Body of pancreas (tissue), 4 donors: ENCODE measurements at regions not wholly inside any gene's neighbourhood (a gene's known extent, or its start where the extent isn't known, plus 50 kb on each side); places are given as distances from the start of the nearest gene placed in this dataset.
"Not testable (repeated sequence)": the region's sequence is repeated elsewhere in the genome, so short reads cannot be mapped to it uniquely, and the experiment has no call there.

Source experiments
- ATAC-seq: fragments of 150-250 bp; one replicate; pipeline ENCODE4 v1.9.1; 2016
- DNase-seq, 4 donors: peaks; one replicate each; pipeline ENCODE4 v3.0.0-alpha.2; 2019
- H3K27ac ChIP-seq, 4 donors: fragments of 200-600 bp; sonication (generic); 1 replicate in 3 of 4; 2 replicates in 1 of 4; pipeline versions ENCODE4 v1.5.1 to v1.6.1; 2016 to 2019; ENCODE audit warnings: mild to moderate bottlenecking in 1 of 4, mixed read lengths in 1 of 4, moderate library complexity in 1 of 4
- H3K27me3 ChIP-seq, 2 donors: fragments of 200-600 bp; sonication (generic); one replicate each; pipeline ENCODE4 v1.6.0; 2016; ENCODE audit warnings: mild to moderate bottlenecking in 1 of 2
- H3K36me3 ChIP-seq, 2 donors: fragments of 200-600 bp; sonication (generic); replicated peaks in 1 of 2; 2 replicates each; pipeline ENCODE4 v1.5.1; 2016; ENCODE audit warnings: low read depth in 2 of 2; ENCODE audit not compliant: insufficient read depth in 1 of 2
- H3K4me1 ChIP-seq: fragments of 200-600 bp; sonication (generic); one replicate; pipeline ENCODE4 v1.6.0; 2016
- H3K4me3 ChIP-seq, 2 donors: fragments of 200-600 bp; sonication (generic); 1 replicate in 1 of 2; 2 replicates in 1 of 2; pipeline ENCODE4 v1.5.1; 2016 to 2019
- H3K9me3 ChIP-seq, 3 donors: fragments of 200-600 bp; sonication (generic); 1 replicate in 2 of 3; 2 replicates in 1 of 3; pipeline ENCODE4 v1.5.1; 2016
- POLR2A ChIP-seq, 3 donors: fragments of 450-650 bp; IDR thresholded peaks; one replicate each; pipeline ENCODE4 v1.6.1; 2016; ENCODE audit warnings: antibody characterized with exemption in 3 of 3, mild to moderate bottlenecking in 2 of 3
- WGBS, 2 donors: methylation state at CpG; one replicate each; pipeline ENCODE4 v1.1.5; 2017; 5-methylcytosine and 5-hydroxymethylcytosine counted together
- intact Hi-C: fragments of 100-400 bp; cut with DNase I; formaldehyde crosslinking; loops from one replicate; pipeline ENCODE4 v1.15.1; 2023
- TF ChIP-seq, protein P1 (sequence below), 7 experiments: fragments of 450-650 bp in 4 of 7; fragments of 200-600 bp in 3 of 7; sonication (generic) in 3 of 7; IDR thresholded peaks; one replicate each; pipeline ENCODE4 v1.5.1; 2016 to 2019; ENCODE audit warnings: antibody characterized with exemption in 7 of 7

DNA sequence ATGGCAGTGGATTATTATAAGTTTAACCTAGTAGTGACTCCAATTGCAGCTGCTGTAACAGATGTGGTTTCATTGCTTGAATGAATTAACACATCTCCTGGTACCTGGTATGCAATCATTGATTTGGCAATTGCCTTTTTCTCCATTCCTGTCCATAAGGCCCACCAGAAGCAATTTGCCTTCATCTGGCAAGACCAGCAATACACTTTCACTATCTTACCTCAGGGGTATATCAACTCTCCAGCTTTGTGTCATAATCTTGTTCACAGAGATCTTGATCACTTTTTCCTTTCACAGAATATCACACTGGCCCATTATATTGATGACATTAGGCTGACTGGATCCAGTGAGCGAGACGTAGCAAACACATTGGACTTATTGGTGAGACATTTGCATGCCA is 128.7 kb upstream of the ZC3H12C start:
- no peak overlapping the region for H3K4me3 ChIP-seq
- WGBS, 2 donors: 84 to 96% methylated on average over 2 of the region's 2 CpGs
- no peak for TF ChIP-seq POLR2A (IDR thresholded peaks at IDR 0.05)
- TF ChIP-seq, protein P1, sequence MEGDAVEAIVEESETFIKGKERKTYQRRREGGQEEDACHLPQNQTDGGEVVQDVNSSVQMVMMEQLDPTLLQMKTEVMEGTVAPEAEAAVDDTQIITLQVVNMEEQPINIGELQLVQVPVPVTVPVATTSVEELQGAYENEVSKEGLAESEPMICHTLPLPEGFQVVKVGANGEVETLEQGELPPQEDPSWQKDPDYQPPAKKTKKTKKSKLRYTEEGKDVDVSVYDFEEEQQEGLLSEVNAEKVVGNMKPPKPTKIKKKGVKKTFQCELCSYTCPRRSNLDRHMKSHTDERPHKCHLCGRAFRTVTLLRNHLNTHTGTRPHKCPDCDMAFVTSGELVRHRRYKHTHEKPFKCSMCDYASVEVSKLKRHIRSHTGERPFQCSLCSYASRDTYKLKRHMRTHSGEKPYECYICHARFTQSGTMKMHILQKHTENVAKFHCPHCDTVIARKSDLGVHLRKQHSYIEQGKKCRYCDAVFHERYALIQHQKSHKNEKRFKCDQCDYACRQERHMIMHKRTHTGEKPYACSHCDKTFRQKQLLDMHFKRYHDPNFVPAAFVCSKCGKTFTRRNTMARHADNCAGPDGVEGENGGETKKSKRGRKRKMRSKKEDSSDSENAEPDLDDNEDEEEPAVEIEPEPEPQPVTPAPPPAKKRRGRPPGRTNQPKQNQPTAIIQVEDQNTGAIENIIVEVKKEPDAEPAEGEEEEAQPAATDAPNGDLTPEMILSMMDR (IDR thresholded peaks at IDR 0.05): no peak
- no peak overlapping the region for H3K27ac ChIP-seq
- no peaks in the 10 kb centered on the region for H3K9me3 ChIP-seq
- DNase-seq: no peak
- peaks cover 9% of the 10 kb centered on the region for H3K4me1 ChIP-seq
- H3K27me3 ChIP-seq: no peaks in the 10 kb centered on the region
- intact Hi-C loops: no loop called here
- no peak for ATAC-seq
- no peaks in the 10 kb centered on the region for H3K36me3 ChIP-seq

DNA sequence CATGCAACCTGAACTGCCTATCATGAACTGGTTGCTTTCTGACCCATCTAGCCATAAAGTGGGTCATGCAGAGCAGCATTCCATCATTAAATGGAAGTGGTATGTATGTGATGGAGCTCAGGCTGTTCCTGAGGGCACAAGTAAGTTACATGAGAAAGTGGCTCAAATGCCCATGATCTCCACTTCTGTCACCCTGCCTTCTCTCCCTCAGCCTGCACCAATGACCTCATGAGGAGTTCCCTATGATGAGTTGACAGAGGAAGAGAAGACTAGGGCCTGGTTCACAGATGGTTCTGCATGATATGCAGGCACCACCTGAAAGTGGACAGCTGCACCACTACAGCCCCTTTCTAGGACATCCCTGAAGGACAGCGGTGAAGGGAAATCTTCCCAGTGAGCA is 127.7 kb upstream of the ZC3H12C start:
- intact Hi-C loops, H3K27me3 ChIP-seq, ATAC-seq, H3K36me3 ChIP-seq, DNase-seq, H3K4me1 ChIP-seq, H3K9me3 ChIP-seq, H3K4me3 ChIP-seq, H3K27ac ChIP-seq: not testable (repeated sequence)
- 87 to 100% methylated on average over 1 of the region's 1 CpG for WGBS, 2 donors

DNA sequence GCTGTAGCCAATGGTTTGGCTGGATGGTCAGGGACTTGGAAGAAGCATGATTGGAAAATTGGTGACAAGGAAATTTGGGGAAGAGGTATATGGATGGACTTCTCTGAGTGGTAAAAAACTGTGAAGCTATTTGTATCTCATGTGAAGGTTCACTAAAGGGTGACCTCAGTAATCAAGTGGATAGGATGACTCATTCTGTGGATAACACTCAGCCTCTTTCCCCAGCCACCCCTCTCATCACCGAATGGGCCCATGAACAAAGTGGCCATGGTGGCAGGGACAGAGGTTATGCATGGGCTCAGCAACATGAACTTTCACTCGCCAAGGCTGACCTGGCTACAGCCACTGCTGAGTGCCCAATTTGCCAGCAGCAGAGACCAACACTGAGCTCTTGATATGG is 127.3 kb upstream of the ZC3H12C start:
- H3K36me3 ChIP-seq, intact Hi-C loops, H3K27me3 ChIP-seq, DNase-seq, H3K27ac ChIP-seq, H3K9me3 ChIP-seq, ATAC-seq, H3K4me1 ChIP-seq, H3K4me3 ChIP-seq: not testable (repeated sequence)
- 68 to 74% methylated on average over 2 of the region's 2 CpGs for WGBS, 2 donors

DNA sequence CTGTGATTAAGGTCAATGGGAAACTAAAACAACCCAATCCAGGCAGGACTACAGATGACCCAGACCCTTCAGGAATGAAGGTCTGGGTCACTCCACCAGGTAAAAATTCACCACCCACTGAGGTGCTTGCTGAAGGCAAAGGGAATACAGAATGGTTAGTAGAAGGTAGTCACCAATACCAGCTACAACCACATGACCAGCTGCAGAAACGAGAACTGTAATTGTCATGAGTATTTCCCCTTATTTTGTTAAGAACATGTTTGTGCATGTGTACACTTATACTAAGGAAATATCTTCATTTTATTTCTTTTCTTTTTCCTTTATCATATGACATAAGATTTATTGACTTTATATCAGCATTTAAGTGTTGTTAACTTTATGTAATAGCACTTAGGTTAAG is 126.1 kb upstream of the ZC3H12C start:
- ATAC-seq, DNase-seq, H3K27me3 ChIP-seq, H3K36me3 ChIP-seq, H3K27ac ChIP-seq, H3K9me3 ChIP-seq, H3K4me1 ChIP-seq, intact Hi-C loops, H3K4me3 ChIP-seq: not testable (repeated sequence)
- 76 to 85% methylated on average over 1 of the region's 1 CpG for WGBS, 2 donors

DNA sequence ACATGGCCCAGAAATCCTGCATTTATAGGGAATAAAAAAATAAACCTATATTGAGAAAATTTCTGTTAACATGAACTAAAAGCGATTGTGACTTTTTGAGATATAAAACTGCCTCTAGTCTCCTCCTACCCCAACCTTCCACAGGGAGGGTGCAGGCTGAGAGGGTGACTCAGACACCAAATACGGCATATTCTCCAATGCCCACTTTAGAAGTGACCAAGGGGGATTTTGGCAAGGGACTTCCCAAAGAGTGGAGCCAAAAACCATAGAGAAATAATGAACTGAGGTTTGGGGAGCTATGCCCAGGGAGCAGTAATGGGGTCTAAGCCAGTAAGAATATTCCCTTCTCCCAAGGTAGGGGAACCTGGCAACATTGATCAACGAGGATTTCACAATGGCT is 124.9 kb upstream of the ZC3H12C start:
- ATAC-seq: no peak
- TF ChIP-seq, protein P1 (IDR thresholded peaks at IDR 0.05): no peak
- TF ChIP-seq POLR2A (IDR thresholded peaks at IDR 0.05): no peak
- no peak overlapping the region for H3K4me3 ChIP-seq
- intact Hi-C loops: no loop called here
- no peak overlapping the region for H3K27ac ChIP-seq
- DNase-seq: no peak
- 76 to 83% methylated on average over 3 of the region's 3 CpGs for WGBS, 2 donors
- H3K27me3 ChIP-seq: no peaks in the 10 kb centered on the region
- H3K9me3 ChIP-seq: no peaks in the 10 kb centered on the region
- H3K4me1 ChIP-seq: no peaks in the 10 kb centered on the region
- no peaks in the 10 kb centered on the region for H3K36me3 ChIP-seq

DNA sequence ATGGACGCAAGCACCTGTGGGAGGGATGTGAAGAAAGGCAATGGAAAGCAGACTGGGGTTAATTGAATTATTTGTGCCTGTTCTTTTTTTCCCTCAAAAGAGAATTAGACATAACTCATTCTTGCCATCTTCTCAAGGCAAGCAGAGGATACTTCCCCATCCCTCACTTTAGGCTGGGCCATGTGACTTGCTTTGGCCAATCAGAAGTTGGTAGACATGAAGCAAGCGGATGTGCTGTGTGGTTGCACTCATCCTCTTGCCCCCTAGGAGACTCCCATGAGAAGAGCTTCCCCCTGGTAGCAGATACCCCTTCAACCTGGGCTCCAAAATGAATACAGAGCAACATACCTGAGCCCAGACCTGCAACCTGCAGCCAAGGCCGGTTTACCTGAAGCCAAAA is 124.4 kb upstream of the ZC3H12C start:
- TF ChIP-seq, protein P1 (IDR thresholded peaks at IDR 0.05): no peak
- TF ChIP-seq POLR2A (IDR thresholded peaks at IDR 0.05): no peak
- DNase-seq (no peak), ATAC-seq (no peak)
- Histone ChIP-seq H3K4me1 (no peaks in the 10 kb centered on the region), H3K4me3 (no peak overlapping the region), H3K36me3 (no peaks in the 10 kb centered on the region), H3K9me3 (no peaks in the 10 kb centered on the region), H3K27ac (no peak overlapping the region), H3K27me3 (no peaks in the 10 kb centered on the region)
- 97% methylated on average over 3 of the region's 3 CpGs for WGBS, 2 donors
- intact Hi-C loops: no loop called here
